Muscle of leg (tissue), 3 donors: ENCODE measurements at regions not wholly inside any gene's neighbourhood (a gene's known extent, or its start where the extent isn't known, plus 50 kb on each side); places are given as distances from the start of the nearest gene placed in this dataset.

ENCODE experiments used
- DNase-seq: peaks from one replicate; pipeline ENCODE4 v3.0.0; 2013
- H3K27ac ChIP-seq: one replicate; pipeline ENCODE4 v1.5.1; 2013; ENCODE audit warnings: mild to moderate bottlenecking, low read length, control low read depth
- H3K27me3 ChIP-seq: one replicate; pipeline ENCODE4 v1.6.1; 2013; ENCODE audit warnings: low read length; ENCODE audit not compliant: control insufficient read depth, insufficient read depth
- H3K36me3 ChIP-seq: one replicate; pipeline ENCODE4 v1.6.1; 2013; ENCODE audit warnings: low read length; ENCODE audit not compliant: control insufficient read depth, insufficient read depth
- H3K4me1 ChIP-seq: one replicate; pipeline ENCODE4 v1.6.1; 2013; ENCODE audit warnings: low read length; ENCODE audit not compliant: control insufficient read depth, insufficient read depth
- H3K4me3 ChIP-seq: one replicate; pipeline ENCODE4 v1.5.1; 2013; ENCODE audit warnings: low read length, control low read depth
- H3K9me3 ChIP-seq: replicated peaks from 2 replicates; pipeline ENCODE4 v1.6.1; 2013; ENCODE audit warnings: low read depth, low read length; ENCODE audit not compliant: control insufficient read depth
- WGBS: methylation state at CpG from one replicate; pipeline ENCODE4 v1.1.5; 2013; ENCODE audit warnings: missing lambda C conversion rate; ENCODE audit not compliant: insufficient coverage; 5-methylcytosine and 5-hydroxymethylcytosine counted together

DNA sequence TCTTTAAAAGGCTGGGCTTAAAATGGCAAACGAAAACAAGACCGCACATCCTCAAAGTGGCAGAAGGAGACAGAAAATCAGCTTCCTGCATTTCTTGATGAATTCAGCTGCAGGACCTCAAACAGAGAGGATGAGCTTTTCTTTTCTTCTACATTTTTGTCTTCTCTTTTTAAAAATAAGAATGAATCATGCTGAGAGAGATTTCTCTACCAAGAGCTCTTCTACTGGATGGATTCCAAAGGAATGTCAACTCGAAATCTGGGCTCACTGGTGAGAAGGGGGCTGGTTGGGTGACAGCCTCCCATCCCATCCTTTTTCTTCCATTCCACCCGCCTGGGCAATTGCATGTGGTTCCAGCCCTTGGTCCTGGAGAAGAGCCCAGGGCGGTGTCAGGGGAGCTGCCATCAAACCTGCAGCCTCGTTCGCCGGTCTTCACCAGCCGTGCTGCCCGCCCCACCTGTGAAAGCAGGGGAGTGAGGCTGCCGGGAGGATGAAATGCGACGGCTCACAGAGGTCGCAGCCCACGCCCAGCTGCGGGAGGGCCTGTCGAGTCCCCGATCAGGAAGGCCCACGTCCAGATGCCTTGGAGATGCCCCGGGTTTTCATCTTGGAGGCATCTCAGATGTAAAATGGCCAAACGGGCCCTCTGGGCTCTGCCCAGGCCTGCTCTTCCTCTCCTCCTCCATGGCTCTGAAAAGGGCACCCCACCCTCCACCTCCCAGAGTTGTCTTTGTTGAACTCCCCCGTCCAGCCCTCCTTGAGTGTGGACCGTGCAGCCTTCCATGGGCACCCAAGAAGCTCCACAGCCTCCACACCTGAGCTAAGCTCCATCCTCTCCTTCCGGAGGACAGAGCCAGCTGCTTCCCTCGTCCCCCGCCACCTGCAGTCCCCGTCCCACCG, 121.9 kb downstream of the FOXL1 start:
- 76% methylated on average over 26 of the region's 28 CpGs for WGBS

DNA sequence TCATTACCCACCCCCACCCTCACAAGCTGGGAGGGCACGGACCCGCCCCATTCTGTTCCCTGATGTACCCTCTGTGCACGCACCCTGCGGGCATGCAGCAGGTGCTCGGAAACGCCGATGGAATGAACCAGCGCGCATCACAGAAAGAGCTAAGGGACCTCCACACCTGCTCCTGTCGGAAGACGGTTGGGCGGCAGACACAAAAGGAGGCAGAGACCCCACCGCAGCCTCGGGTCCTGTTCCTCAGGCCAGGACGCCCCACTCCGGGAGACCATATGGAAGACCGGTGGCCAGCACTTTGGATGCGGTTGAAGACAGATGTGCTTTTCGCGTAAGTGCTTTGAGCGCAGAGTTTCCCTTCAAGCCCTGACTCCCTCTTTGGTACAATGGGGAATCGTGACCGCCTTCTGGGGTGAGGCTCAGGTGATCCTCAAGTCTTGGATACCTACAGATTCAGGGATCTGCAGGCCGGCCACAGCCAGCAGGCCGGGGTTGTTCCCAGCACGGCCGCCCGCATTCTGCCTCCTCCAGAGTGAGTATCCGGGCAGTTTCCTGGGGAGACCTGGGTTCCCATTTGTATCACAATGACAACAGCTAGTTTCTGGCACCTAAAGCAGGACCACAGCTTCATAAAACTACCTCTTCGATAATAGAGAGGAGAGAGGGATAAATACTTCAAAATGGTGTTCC, 123.1 kb downstream of the FOXL1 start:
- Histone ChIP-seq H3K27ac (no peak overlapping the region), H3K27me3 (peaks cover 9% of the 10 kb centered on the region), H3K36me3 (no peaks in the 10 kb centered on the region), H3K4me1 (no peaks in the 10 kb centered on the region), H3K9me3 (no peaks in the 10 kb centered on the region), H3K4me3 (no peak overlapping the region)
- DNase-seq: no peak
- 94% methylated on average over 28 of the region's 30 CpGs for WGBS

More for the DNA sequence above, 121.9 kb downstream of the FOXL1 start:
- no peak for DNase-seq
- H3K9me3 ChIP-seq: no peaks in the 10 kb centered on the region
- peaks cover 12% of the 10 kb centered on the region for H3K27me3 ChIP-seq
- no peaks in the 10 kb centered on the region for H3K4me1 ChIP-seq
- no peak overlapping the region for H3K4me3 ChIP-seq
- H3K27ac ChIP-seq: no peak overlapping the region
- no peaks in the 10 kb centered on the region for H3K36me3 ChIP-seq

DNA sequence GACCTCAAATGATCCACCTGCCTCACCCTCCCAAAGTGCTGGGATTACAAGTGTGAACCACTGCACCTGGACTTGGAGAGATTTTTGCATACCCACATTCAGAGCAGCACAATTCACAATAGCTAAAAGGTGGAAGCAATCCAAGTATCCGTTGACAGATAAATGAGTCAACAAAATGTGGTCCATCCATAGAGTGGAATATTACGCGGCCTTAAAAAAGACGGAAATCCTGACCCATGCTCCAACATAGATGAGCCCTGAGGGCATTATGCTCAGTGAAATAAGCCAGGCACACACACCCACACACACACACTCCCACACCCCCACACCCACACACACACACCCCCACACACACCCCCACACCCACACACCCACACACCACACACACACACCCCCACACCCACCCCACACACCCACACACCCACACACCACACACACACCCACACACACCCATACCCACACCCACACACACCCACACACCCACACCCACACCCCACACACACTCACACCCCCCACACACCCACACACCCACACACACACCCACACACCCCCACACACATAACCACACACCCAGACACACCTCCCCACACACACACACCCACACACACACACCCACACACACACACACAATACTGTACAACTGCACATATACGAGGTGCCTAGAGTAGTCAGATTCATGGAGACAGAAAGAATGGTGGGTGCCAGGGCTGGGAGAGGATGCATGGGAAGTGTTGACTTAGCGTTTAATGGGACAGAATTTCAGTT, 124.7 kb downstream of the FOXL1 start:
- WGBS: 88% methylated on average over 1 of the region's 6 CpGs
- no peak for DNase-seq
- H3K27ac ChIP-seq: no peak overlapping the region
- peaks cover 10% of the 10 kb centered on the region for H3K27me3 ChIP-seq
- no peaks in the 10 kb centered on the region for H3K36me3 ChIP-seq
- no peak overlapping the region for H3K4me3 ChIP-seq
- H3K4me1 ChIP-seq: no peaks in the 10 kb centered on the region
- H3K9me3 ChIP-seq: no peaks in the 10 kb centered on the region

DNA sequence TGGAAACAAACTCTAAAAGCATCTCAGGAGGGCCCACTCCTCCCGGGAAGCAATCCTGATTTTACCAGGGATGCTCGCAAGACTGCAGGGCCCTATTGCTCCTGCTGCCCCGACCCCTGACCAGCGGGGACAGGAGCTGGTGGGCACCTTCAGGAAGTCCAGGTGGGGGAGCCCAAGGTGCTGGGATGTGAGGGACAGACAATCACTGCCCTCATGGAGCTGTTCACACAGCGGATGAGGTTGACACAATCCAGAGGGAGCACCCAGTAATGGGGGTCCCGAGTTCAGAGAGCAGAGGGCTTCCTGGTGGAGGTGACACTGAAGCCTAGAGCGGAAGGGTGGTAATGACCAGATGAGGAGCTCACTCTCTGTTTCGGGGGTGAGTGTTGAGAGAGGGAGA, 126.2 kb downstream of the FOXL1 start:
- Histone ChIP-seq H3K4me3 (no peak overlapping the region), H3K9me3 (peaks cover 2% of the 10 kb centered on the region), H3K27me3 (peaks cover 9% of the 10 kb centered on the region), H3K36me3 (no peaks in the 10 kb centered on the region), H3K4me1 (no peaks in the 10 kb centered on the region), H3K27ac (no peak overlapping the region)
- 76% methylated on average over 6 of the region's 8 CpGs for WGBS
- no peak for DNase-seq

DNA sequence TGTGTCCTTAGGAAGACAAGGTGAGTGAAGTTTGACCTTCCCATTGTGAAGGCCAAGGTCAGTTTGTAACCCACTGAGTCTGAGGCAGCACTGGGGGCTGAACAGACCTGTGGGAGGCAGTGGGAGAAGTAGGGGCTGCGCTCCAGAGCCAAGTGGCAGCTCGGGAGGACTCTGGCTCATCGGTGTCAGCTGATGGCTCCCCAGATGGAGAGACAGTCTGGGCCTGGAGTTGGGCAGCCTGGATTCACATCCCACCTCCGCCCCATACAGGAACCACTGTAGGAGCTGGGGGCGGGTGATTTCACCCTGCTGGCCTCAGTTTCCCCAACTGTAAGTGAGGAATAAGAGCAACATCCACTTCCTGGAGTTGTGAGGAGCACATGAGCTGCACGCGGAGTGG, 128.4 kb downstream of the FOXL1 start:
- Histone ChIP-seq H3K4me1 (no peaks in the 10 kb centered on the region), H3K9me3 (peaks cover 2% of the 10 kb centered on the region), H3K4me3 (no peak overlapping the region), H3K36me3 (no peaks in the 10 kb centered on the region), H3K27ac (no peak overlapping the region), H3K27me3 (peaks cover 23% of the 10 kb centered on the region)
- DNase-seq: no peak
- WGBS: 93% methylated on average over 5 of the region's 7 CpGs

DNA sequence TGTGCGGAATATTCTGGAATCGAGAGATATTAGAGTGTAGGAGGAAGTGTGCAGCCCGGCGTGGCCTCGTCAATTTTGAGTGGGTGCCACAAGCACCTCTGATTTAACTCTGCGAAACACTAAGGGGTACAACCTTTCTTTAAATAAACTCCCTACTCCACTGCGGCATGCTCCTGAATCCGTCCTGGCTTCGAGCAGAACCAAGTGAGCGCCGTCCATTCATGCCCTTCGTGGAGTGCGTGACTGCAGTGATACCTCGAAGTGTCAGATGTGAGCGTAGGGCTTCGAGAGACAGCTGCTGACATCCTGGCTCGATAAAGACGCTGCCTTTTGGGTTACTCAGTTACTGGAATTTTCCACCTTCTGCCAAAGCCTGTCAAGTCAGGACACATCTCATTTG, 128.8 kb downstream of the FOXL1 start:
- no peak for DNase-seq
- Histone ChIP-seq H3K27ac (no peak overlapping the region), H3K36me3 (no peaks in the 10 kb centered on the region), H3K4me1 (no peaks in the 10 kb centered on the region), H3K9me3 (peaks cover 2% of the 10 kb centered on the region), H3K27me3 (peaks cover 23% of the 10 kb centered on the region), H3K4me3 (no peak overlapping the region)
- WGBS: 91% methylated on average over 14 of the region's 18 CpGs

DNA sequence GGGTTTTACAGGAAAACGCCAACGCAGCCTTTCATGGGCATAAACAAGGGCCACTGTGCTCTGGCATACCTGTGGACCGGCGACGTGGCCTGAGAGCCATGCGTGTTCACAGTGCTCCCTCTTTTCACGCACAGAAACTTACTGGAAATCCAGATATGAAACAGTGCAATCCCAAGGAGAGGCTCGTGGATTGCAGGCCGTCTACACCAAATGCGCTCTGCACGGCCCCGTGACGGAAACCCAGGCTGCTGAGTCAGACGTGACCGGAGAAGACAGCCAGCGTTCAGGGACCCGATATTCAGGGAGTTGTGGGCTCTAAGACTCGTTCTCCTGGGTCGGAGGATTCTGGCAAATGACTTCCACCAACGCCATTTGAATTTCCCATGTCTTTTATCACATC, 129.2 kb downstream of the FOXL1 start:
- WGBS: 80% methylated on average over 18 of the region's 20 CpGs
- no peak for DNase-seq
- Histone ChIP-seq H3K4me3 (no peak overlapping the region), H3K36me3 (no peaks in the 10 kb centered on the region), H3K4me1 (no peaks in the 10 kb centered on the region), H3K27me3 (peaks cover 23% of the 10 kb centered on the region), H3K27ac (no peak overlapping the region), H3K9me3 (peaks cover 2% of the 10 kb centered on the region)

DNA sequence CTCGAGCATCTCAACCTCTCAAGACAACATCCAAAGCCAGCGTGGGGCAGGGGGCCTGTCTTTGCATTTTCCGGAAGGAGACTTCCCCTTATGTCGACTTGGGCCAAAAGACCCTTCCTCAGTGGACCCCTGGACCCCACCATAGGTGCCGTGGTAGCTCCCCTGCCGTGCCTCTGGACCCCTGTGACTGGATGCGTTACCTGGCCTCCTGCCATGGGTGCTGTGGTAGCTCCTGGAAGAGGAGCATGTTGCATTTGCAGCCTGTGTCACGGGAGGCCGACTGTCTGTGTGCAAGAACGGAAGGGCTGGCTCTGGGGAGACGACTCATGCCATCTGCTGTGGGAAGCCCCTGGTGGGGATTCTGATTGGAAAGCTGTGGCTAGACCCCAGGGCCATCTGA, 130.1 kb downstream of the FOXL1 start:
- WGBS: 85% methylated on average over 11 of the region's 11 CpGs
- no peak for DNase-seq
- Histone ChIP-seq H3K9me3 (peaks cover 2% of the 10 kb centered on the region), H3K36me3 (no peaks in the 10 kb centered on the region), H3K4me3 (no peak overlapping the region), H3K4me1 (no peaks in the 10 kb centered on the region), H3K27ac (no peak overlapping the region), H3K27me3 (peaks cover 25% of the 10 kb centered on the region)

DNA sequence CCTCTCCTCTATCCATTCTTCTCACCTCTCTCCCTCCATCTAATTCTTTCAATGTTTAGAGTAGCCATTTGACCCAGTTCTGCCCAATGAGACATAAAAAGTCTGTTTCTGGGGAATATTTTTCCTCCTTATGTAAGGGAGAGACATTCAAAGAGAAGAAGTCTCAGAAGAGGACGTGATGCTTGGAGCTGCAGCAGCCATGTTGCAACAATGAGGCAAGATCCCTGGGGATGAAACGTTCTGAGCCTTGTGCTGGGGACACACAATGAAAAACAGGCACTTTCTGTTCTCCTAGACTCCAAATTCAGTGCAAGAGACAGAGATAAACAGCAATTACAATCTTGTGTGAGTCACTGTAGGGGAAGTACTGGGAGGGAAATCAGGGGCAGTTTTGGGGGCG, 130.8 kb downstream of the FOXL1 start:
- WGBS: 91% methylated on average over 1 of the region's 3 CpGs
- peaks cover 27% of the 10 kb centered on the region for H3K27me3 ChIP-seq
- no peaks in the 10 kb centered on the region for H3K4me1 ChIP-seq
- H3K4me3 ChIP-seq: no peak overlapping the region
- DNase-seq: no peak
- no peaks in the 10 kb centered on the region for H3K36me3 ChIP-seq
- H3K27ac ChIP-seq: no peak overlapping the region
- H3K9me3 ChIP-seq: peaks cover 2% of the 10 kb centered on the region
